ENCODE measurements at regions not wholly inside any gene's neighbourhood (a gene's known extent, or its start where the extent isn't known, plus 50 kb on each side); places are given as distances from the start of the nearest gene placed in this dataset.

- no peak for TF ChIP-seq POLR2A (IDR thresholded peaks at IDR 0.05)
- no peak for TF ChIP-seq EP300 (IDR thresholded peaks at IDR 0.05)
- TF ChIP-seq POLR2AphosphoS5 (IDR thresholded peaks at IDR 0.05): no peak
These were observed 199.8 kb upstream of the KIAA1217 start for GRCh38 chr10:24009115-24009514.
